MV-4-11 (cell line): ENCODE measurements at regions not wholly inside any gene's neighbourhood (a gene's known extent, or its start where the extent isn't known, plus 50 kb on each side); places are given as distances from the start of the nearest gene placed in this dataset.

Experiments used
- DNase-seq: peaks from one replicate; lab custom pipeline; 2025; lab: John Stamatoyannopoulos, UW

GRCh38 chr10:1807196-1807595 is 69.9 kb upstream of the ADARB2 start:
- no peak for DNase-seq

DNA sequence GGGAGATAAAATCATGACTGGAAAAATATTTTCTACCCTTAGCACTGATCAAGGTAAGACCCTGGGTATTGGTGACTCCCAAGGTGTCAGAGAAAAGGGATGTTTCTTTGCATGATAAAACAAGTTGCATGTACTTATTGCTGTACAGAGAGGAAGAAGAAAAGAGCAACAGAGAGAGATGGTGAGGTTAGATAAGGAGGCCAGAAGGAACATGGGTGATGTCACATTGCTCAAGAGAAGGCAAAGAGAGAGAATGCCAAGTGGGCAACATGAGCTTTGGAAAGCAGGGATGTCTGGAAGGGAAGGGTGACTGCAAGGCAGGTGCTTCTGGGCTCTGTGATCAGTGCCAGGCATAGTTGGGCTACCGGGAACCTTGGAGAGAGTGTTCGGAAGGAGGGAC is 65.1 kb upstream of the ADARB2 start:
- DNase-seq, result no peak

DNA sequence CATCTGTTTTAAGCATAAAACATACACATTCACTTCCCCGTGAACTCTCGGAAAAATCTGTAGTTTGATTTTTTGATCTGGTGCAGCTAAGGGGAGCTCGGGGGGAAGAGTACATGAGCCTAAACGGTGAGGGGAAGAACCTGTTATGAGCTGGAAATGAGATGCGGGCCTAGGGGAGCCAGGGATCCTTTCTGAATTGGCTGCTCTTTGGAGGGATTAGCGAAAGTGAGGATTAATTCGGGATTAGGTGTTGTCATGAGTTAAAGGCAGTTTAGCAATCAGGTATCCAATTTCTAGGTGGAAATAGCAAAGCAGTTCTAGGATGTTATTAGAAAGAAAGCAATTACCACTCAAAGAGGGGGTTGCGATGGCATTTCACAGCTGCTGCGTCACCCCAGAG is 51.1 kb upstream of the ADARB2 start:
- no peak for DNase-seq
